ENCODE measurements at regions not wholly inside any gene's neighbourhood (a gene's known extent, or its start where the extent isn't known, plus 50 kb on each side); places are given as distances from the start of the nearest gene placed in this dataset.
"Not testable (repeated sequence)": the region's sequence is repeated elsewhere in the genome, so short reads cannot be mapped to it uniquely, and the experiment has no call there.

GRCh38 chr7:152911922-152912321, 152.4 kb downstream of the ACTR3B start:
- peaks cover 12% of the 10 kb centered on the region for H3K4me1 Mint-ChIP-seq

GRCh38 chr7:152912511-152912910, 153.0 kb downstream of the ACTR3B start:
- DNase-seq (ENCODE audit: low spot score), result no peak
- Histone ChIP-seq H3K27ac (no peak overlapping the region), H3F3A (ENCODE audit: low read depth) (no peaks in the 10 kb centered on the region), H3K27me3 (no peaks in the 10 kb centered on the region), H3K36me3 (no peaks in the 10 kb centered on the region), H3K4me1 (peaks cover 13% of the 10 kb centered on the region), H3K4me3 (no peak overlapping the region), H3K4me2 (no peak overlapping the region), H3K9ac (no peak overlapping the region), H3K79me2 (ENCODE audit: low read depth) (no peaks in the 10 kb centered on the region), H4K20me1 (ENCODE audit: low read depth) (no peaks in the 10 kb centered on the region), H2AFZ (replicated peaks) (no peak overlapping the region), H3K9me3 (ENCODE audit: low read depth) (no peaks in the 10 kb centered on the region)
- no peaks in the 10 kb centered on the region for H3K9me3 Mint-ChIP-seq
- H3K27ac Mint-ChIP-seq, result no peak overlapping the region
- no peaks in the 10 kb centered on the region for H3K27me3 Mint-ChIP-seq (ENCODE audit: insufficient read depth, low read depth)
- TF ChIP-seq, protein P1, sequence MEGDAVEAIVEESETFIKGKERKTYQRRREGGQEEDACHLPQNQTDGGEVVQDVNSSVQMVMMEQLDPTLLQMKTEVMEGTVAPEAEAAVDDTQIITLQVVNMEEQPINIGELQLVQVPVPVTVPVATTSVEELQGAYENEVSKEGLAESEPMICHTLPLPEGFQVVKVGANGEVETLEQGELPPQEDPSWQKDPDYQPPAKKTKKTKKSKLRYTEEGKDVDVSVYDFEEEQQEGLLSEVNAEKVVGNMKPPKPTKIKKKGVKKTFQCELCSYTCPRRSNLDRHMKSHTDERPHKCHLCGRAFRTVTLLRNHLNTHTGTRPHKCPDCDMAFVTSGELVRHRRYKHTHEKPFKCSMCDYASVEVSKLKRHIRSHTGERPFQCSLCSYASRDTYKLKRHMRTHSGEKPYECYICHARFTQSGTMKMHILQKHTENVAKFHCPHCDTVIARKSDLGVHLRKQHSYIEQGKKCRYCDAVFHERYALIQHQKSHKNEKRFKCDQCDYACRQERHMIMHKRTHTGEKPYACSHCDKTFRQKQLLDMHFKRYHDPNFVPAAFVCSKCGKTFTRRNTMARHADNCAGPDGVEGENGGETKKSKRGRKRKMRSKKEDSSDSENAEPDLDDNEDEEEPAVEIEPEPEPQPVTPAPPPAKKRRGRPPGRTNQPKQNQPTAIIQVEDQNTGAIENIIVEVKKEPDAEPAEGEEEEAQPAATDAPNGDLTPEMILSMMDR (IDR thresholded peaks at IDR 0.05), result no peak
- TF ChIP-seq EZH2 (IDR thresholded peaks at IDR 0.05), result no peak
- no peak for TF ChIP-seq EZH2phosphoT487 (IDR thresholded peaks at IDR 0.05)
- peaks cover 12% of the 10 kb centered on the region for H3K4me1 Mint-ChIP-seq
- H3K4me3 Mint-ChIP-seq, result no peak overlapping the region
- no peaks in the 10 kb centered on the region for H3K36me3 Mint-ChIP-seq

More at GRCh38 chr7:152911922-152912321, 152.4 kb downstream of the ACTR3B start:
- Mint-ChIP-seq H3K27me3 (ENCODE audit: insufficient read depth, low read depth) (no peaks in the 10 kb centered on the region), H3K36me3 (no peaks in the 10 kb centered on the region), H3K27ac (no peak overlapping the region), H3K9me3 (no peaks in the 10 kb centered on the region), H3K4me3 (no peak overlapping the region)
- H3K27me3 ChIP-seq, result no peaks in the 10 kb centered on the region
- no peaks in the 10 kb centered on the region for H3K36me3 ChIP-seq
- H3K4me2 ChIP-seq, result no peak overlapping the region
- no peaks in the 10 kb centered on the region for H4K20me1 ChIP-seq (ENCODE audit: low read depth)
- H3F3A ChIP-seq (ENCODE audit: low read depth), result no peaks in the 10 kb centered on the region
- TF ChIP-seq EZH2phosphoT487 (IDR thresholded peaks at IDR 0.05), result no peak
- TF ChIP-seq, protein P1 (IDR thresholded peaks at IDR 0.05), result no peak
- TF ChIP-seq EZH2 (IDR thresholded peaks at IDR 0.05), result no peak
- no peaks in the 10 kb centered on the region for H3K9me3 ChIP-seq (ENCODE audit: low read depth)
- no peak overlapping the region for H3K4me3 ChIP-seq
- no peak overlapping the region for H3K27ac ChIP-seq
- H3K9ac ChIP-seq, result no peak overlapping the region
- H3K4me1 ChIP-seq, result peaks cover 13% of the 10 kb centered on the region
- DNase-seq (ENCODE audit: low spot score), result no peak
- no peaks in the 10 kb centered on the region for H3K79me2 ChIP-seq (ENCODE audit: low read depth)
- H2AFZ ChIP-seq (replicated peaks), result no peak overlapping the region

GRCh38 chr7:152913492-152913891, 153.9 kb downstream of the ACTR3B start:
- Histone ChIP-seq H3K27ac (no peak overlapping the region), H3K79me2 (ENCODE audit: low read depth) (no peaks in the 10 kb centered on the region), H2AFZ (replicated peaks) (no peak overlapping the region), H3K4me2 (no peak overlapping the region), H3K9me3 (ENCODE audit: low read depth) (no peaks in the 10 kb centered on the region), H3K27me3 (no peaks in the 10 kb centered on the region), H3K4me1 (peaks cover 13% of the 10 kb centered on the region), H4K20me1 (ENCODE audit: low read depth) (no peaks in the 10 kb centered on the region), H3K36me3 (no peaks in the 10 kb centered on the region), H3K9ac (no peak overlapping the region), H3K4me3 (no peak overlapping the region), H3F3A (ENCODE audit: low read depth) (no peaks in the 10 kb centered on the region)
- no peak overlapping the region for H3K27ac Mint-ChIP-seq
- TF ChIP-seq EZH2 (IDR thresholded peaks at IDR 0.05) (no peak), EZH2phosphoT487 (IDR thresholded peaks at IDR 0.05) (no peak)
- H3K4me3 Mint-ChIP-seq, result no peak overlapping the region
- peaks cover 12% of the 10 kb centered on the region for H3K4me1 Mint-ChIP-seq
- no peak for DNase-seq (ENCODE audit: low spot score)
- H3K36me3 Mint-ChIP-seq, result no peaks in the 10 kb centered on the region
- H3K27me3 Mint-ChIP-seq (ENCODE audit: insufficient read depth, low read depth), result peaks cover 6% of the 10 kb centered on the region
- peaks cover 4% of the 10 kb centered on the region for H3K9me3 Mint-ChIP-seq

DNA sequence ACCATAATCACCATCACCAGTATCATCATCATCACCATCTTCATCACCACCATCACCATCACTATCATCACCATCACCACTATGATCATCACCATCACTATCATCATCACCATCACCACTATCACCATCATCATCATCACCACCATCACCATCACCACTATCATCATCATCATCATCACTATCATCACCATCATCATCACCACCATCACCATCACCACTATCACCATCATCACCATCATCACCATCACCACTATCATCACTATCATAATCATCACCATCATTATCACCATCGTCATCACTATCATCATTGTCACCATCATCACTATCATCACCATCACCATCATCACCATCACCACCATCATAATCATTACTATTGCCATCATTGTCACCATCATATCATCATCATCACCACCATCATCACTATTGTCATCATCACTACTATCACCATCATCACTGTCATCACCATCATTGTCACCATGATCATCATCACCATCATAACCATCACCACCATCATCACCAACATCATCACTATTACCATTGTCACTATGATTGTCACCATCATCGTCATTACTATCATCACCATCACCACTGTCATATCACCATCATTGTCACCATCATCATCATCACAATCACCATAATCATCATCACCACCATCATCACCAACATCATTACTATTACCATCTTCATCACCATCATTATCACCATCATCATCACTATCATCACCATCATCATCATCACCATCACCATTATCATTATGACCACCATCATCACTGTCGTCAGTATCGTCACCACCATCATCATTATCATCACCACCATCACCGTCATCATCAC, 154.7 kb downstream of the ACTR3B start:
- Histone ChIP-seq H3K27ac (no peak overlapping the region), H4K20me1 (ENCODE audit: low read depth) (no peaks in the 10 kb centered on the region), H3K4me2 (no peak overlapping the region), H3K36me3 (no peaks in the 10 kb centered on the region), H3F3A (ENCODE audit: low read depth) (no peaks in the 10 kb centered on the region), H2AFZ (replicated peaks) (no peak overlapping the region), H3K9ac (no peak overlapping the region), H3K27me3 (no peaks in the 10 kb centered on the region), H3K4me1 (peaks cover 13% of the 10 kb centered on the region), H3K9me3 (ENCODE audit: low read depth) (no peaks in the 10 kb centered on the region), H3K79me2 (ENCODE audit: low read depth) (no peaks in the 10 kb centered on the region), H3K4me3 (no peak overlapping the region)
- DNase-seq (ENCODE audit: low spot score), result no peak
- H3K27me3 Mint-ChIP-seq (ENCODE audit: insufficient read depth, low read depth), result peaks cover 7% of the 10 kb centered on the region
- peaks cover 4% of the 10 kb centered on the region for H3K9me3 Mint-ChIP-seq
- H3K36me3 Mint-ChIP-seq, result no peaks in the 10 kb centered on the region
- peaks cover 12% of the 10 kb centered on the region for H3K4me1 Mint-ChIP-seq
- no peak overlapping the region for H3K4me3 Mint-ChIP-seq
- no peak overlapping the region for H3K27ac Mint-ChIP-seq
- TF ChIP-seq, protein P1 (IDR thresholded peaks at IDR 0.05), result no peak
- TF ChIP-seq EZH2phosphoT487 (IDR thresholded peaks at IDR 0.05) (no peak), EZH2 (IDR thresholded peaks at IDR 0.05) (no peak)

DNA sequence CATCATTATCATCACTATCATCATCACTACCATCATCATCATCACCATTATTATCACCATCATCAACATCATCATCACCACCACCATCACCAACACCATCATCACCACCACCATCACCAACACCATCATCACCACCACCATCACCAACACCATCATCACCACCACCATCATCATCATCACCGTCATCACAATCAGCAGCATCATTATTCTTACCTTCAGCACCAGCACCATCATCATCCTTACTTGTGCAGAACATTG, 155.2 kb downstream of the ACTR3B start:
- not testable (repeated sequence) for H3K4me3 ChIP-seq; H3K4me2 ChIP-seq; H3K4me3 Mint-ChIP-seq; H3K27ac Mint-ChIP-seq; H3K27me3 ChIP-seq; H3K36me3 ChIP-seq; H4K20me1 ChIP-seq (ENCODE audit: low read depth); H3K9me3 Mint-ChIP-seq; H3K9me3 ChIP-seq (ENCODE audit: low read depth); H3K36me3 Mint-ChIP-seq; H3K27ac ChIP-seq; DNase-seq (ENCODE audit: low spot score); H3K79me2 ChIP-seq (ENCODE audit: low read depth); H3K9ac ChIP-seq; H3K4me1 ChIP-seq; H3K27me3 Mint-ChIP-seq (ENCODE audit: insufficient read depth, low read depth); H2AFZ ChIP-seq (replicated peaks); H3F3A ChIP-seq (ENCODE audit: low read depth)
- peaks cover 12% of the 10 kb centered on the region for H3K4me1 Mint-ChIP-seq

Data from neural progenitor cell (in vitro differentiated cells).